ENCODE measurements at regions not wholly inside any gene's neighbourhood (a gene's known extent, or its start where the extent isn't known, plus 50 kb on each side); places are given as distances from the start of the nearest gene placed in this dataset.

DNA sequence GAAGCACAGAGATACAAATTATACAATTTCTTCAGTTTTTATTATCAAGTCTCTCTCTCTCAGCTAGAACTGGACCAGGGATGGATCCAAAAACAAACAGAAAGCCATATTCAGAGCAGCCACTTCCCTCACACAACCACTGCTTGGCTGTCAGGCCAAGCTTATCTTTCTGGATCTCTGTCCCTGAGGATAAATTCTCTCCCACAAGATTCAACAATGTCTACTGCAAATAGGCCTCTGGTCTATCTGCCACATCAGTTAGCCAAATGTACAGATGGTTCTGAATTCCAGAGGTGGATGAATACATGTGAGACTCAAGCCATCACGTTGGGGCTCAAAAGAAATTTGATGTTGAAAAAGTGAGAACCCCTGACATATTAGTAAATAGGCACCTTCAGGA lies 350.9 kb downstream of the LTN1 start:
- no peak for DNase-seq

DNA sequence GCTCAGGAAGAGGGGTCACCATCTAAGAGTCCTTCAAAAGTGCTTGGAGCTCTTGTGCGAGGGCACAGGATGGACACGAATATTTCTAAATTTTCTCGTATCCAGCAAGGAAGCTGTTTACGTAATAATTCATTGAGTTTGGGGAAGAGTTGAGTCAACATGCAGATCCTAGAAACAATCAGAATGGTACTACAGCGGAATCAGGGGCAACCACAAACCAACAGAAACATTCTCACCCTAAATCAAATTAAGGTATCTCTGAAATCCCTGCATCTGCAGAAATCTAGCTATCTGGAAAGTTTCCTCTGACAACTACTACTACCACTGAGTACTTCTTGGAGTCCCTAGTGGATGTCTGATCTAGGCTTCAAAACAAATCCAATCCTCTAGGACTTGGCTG lies 352.4 kb downstream of the LTN1 start:
- no peak for DNase-seq

GRCh38 chr21:28639737-28640136 lies 352.9 kb downstream of the LTN1 start:
- no peak for DNase-seq

DNA sequence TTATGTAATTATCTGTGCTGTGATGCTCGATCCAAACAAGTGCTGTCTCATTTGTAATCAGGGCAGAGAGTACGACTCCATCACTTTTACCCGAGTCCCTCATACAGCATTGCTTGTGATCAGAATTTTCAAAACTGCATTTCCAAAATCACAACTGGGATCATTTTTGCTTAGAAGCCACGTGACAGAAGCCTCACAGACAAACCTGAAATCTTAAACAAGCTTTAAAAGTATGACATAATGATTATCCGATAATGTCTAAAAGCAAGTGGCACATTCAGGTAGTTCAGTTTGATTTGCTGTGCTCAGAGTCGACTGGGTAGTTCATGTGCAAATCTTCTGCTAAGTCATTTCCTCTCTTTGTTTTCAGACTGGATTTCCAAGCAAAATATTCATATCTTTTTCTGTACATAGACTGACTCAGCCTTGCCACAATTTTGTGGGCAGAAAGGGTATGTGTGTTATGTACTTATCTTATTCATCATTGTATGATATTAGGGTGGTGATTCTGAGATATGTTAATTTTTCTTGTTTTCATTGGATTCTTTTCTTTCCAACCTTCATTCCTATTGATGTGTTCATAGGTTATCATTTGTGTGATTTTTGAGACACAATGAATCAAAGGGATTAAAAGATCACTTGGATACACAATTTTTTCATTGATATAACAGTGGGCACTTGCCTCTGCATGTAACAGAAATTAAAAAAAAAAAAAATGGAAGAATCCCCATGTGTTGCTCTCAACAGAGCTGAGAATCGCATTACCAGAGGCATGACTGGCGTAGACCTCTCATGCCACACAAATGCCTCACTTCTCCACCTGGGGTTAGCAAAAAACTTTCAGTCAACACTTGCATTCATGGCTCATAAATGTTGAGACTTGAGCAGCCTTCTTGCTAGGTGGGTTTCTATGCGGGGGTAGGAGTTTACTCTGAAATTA lies 355.7 kb downstream of the LTN1 start:
- no peak for DNase-seq

DNA sequence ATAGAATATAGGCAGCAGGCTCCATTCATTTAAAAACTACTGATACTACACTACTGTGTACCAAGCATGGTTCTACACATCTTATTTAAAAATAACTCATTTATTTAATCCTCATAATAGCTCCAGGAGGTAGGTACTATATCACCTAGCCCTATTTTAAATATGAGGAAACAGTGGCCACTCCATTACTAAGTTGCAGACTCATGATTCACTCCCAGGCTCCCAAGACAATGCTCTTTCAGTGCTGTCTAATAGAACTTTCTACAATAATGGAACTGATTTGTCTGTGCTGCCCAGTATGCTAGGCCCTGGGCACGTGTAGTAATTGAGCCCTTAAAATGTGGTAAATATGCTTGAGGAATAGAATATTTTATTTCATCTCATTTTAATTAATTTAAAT lies 357.1 kb downstream of the LTN1 start:
- DNase-seq, result no peak

DNA sequence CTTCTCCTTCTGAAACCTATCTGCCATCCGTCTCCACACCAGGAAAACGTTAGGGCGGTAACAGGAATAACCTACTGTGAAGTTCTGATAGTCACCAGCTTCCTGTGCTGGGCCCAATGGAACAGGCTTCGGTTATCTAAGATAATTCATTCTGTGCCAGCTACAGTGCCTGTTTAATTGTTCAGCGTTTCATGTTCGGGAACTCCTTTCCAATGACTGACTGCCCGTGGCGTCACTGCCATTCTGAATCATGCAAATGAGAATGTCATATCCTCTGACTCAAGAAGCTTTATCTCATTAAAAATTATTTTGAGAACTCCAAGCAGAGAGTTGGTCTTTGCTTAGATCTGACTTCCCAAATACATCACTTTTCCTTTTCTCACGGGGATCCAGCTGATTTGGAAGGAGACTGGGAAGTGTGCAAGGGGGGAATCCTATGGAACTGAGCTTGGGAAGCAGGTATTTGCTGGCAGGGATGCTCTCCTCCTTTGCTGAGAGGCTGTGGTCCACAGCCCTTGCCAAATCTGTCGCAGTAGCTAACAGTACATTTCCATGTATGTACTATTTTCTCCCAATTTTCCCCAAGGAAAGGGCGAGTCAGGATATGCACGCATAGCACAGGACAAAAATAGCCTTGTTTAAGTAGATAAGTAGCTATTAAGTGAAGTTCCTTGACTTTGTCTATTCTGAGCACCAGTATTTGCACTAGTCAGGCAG lies 358.7 kb downstream of the LTN1 start:
- DNase-seq, result no peak

DNA sequence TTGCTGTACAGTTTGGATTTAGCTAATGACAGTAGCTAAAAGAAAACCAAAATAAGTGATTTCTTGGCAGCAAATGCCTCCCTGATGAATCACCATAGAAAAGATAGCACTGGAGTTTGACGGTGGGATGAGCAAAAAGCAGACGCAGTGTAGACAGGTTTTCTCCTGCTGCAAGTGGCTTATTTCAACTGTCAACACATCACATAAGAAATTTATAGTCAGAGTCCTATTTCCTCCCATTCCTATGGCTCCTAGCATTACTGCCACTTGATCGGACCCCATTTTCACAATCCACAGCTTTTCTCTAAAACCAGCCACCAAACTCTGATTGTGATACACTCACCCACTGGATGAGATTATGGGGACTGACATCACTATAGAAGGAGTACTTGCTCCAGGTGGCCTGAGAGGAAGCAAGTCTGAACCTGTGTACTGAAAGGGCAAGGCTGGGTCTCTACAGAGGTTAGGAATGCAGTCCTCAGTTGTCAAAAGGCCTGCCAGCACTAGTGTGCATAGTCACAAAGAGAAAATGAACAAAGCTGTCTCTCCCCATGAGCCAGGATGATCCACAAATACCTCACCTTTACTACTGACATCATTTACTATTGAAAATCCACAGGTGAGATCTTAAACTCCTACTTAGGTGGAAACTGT lies 359.8 kb downstream of the LTN1 start:
- DNase-seq, result no peak

GRCh38 chr21:28627691-28628090 lies 365.0 kb downstream of the LTN1 start:
- no peak for DNase-seq

DNA sequence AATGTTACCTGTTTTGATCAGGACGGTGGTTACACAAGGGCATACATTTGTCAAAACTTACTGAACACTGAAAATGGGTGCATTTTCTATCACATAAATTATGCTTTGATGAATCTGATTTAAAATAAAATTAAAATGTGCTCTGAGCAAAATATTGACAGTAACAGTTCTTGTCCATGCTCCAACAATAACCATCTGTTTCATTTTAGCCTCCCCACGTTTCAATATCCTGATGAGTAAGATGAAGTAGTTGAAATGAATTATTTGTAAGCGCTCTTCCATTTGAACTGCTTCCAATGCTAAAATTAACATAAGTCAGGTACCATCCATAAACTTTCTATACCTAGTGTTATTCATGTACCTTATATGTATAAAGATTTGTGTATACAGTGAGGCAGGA lies 365.4 kb downstream of the LTN1 start:
- no peak for DNase-seq

DNA sequence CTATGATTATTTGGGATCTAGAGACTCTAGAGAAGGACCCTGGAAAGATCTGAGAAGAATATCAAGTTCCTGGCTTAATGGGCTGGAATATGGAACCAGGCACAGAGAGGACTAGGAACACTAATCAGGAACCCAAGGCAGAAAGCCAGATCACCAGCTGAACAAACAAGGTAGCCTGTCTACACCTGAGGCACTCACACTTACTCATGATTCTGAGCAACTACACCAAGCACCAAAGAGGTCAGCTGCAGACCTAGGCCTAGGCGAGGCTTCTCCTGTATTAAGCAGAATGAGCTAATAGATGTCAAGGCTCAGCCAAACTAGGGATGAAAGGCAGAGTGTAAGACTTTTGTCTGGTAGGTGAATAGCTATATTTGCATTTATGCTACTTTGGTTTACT lies 368.1 kb downstream of the LTN1 start:
- no peak for DNase-seq

DNA sequence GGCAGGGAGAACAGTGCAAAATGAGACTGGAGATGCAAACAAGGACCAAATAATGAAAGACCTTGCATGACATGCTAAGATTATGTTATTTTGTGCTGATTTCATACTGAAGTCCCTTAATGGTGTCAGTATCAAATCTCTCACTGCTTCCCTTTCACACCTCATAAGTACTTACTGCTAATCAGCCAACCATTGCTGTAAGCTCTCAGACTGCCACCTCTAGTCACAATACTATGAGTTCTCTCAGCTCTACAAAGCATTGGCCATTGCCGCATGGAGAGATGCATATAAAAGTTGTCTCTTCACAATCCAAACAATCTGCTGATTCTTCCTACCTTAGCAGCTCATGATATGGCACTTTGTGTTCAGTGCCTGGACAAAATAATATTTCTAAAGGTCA lies 375.4 kb downstream of the LTN1 start:
- no peak for DNase-seq

- DNase-seq, result no peak
Measured at GRCh38 chr21:28615276-28615675, 377.4 kb downstream of the LTN1 start.

DNA sequence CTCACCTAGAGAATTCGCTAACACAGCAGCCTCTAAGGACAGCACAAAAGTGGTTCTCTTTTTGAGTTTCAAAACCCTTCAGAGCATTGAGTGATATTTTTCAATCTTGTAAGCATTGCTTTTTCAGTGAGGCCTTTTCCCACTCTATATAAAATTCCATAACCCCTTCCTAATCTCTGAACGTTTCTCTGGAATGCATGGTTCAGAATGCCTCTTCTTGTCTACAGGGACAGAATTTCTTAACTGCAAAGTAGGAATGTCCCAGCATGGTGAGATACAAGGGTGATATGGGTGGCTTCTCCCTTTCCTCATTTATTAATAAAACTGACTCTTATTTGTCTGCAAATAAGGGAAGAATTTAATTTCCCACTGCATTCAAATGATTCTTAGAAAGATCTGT lies 377.9 kb downstream of the LTN1 start:
- no peak for DNase-seq

DNA sequence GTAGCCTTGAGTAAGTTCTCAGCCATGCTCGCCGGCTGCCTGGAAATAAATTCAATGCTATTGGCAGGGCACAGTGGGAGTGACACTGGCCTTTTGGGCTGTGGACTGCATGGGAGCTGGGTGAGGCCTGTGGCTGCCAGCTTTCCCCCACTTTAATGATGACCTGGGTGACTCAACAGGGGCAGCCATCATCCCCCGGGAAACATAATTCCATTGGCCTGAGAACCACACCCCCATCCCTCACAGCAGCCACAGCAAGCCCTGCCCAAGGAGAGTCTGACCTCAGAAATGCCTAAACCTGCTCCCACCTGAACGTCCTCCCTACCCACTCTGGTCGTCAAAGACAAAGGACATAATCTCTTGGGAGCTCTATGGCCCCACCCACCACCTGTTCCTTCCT lies 384.0 kb downstream of the LTN1 start:
- no peak for DNase-seq

GRCh38 chr21:28607545-28607944 lies 385.1 kb downstream of the LTN1 start:
- no peak for DNase-seq

DNA sequence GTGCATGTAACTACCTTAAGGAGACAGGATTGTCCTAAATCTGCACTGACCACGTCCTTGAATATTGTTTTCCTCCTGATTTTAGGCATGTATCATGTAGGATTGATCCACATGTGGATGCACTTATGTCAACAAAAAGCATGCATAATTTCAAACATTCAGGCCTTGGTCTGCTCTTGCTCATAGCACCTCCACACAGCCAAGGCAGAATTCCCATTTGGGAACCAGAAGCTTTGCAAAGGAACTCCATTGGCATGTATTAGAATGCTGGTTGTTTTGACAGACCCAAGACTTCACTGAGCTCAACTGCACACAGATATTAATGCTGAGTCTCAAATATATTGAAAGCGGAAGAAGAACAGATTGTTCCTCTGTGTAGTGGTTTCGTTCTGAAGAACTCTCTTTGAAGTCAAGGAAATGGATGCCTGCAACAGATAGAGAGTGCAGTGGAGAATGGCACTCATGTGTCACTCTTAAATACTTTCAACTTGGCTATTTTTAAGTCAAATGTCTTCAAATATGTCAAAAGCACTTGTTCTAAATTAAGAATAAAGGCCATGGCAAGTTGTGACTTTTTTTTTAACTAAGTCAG lies 387.6 kb downstream of the LTN1 start:
- DNase-seq, result no peak

GRCh38 chr21:28602546-28602945 lies 390.1 kb downstream of the LTN1 start:
- no peak for DNase-seq

GRCh38 chr21:28598214-28598613 lies 394.5 kb downstream of the LTN1 start:
- DNase-seq, result no peak

- no peak for DNase-seq
Measured at GRCh38 chr21:28592205-28592865, 400.3 kb downstream of the LTN1 start.

DNA sequence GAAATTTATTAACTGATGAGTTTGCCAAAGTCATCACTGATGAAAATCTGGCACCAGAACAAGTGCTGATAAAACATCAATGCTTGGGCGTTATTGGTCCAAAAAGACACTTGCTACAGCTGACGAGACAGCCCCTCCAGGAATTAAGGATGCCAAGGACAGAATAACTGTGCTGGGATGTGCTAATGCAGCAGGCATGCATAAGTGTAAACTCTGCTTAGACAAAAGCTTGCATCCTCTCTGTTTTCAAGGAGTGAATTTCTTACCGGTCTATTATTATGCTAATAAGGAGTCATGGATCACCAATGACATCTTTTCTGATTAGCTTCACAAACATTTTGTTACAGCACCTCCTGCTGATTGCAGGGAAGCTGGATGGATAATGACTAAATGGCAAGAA lies 402.0 kb downstream of the LTN1 start:
- no peak for DNase-seq

DNA sequence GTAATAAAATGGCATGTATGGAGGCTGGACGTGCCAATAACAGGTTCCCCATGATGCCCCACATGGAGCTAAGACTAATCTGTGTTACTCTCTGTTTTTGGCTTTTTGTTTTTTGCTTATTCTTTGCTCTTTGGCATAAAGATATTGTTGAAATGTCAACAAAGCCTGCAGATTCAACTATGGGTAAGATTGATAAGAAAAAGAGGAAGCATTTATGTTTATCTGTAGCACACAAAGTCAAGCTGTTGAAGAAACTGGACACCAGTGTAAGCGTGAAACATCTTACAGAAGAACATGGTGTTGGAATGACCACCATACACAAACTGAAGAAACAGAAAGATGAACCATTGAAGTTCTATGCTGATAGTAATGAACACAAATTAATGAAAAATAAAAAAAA lies 402.7 kb downstream of the LTN1 start:
- no peak for DNase-seq

DNA sequence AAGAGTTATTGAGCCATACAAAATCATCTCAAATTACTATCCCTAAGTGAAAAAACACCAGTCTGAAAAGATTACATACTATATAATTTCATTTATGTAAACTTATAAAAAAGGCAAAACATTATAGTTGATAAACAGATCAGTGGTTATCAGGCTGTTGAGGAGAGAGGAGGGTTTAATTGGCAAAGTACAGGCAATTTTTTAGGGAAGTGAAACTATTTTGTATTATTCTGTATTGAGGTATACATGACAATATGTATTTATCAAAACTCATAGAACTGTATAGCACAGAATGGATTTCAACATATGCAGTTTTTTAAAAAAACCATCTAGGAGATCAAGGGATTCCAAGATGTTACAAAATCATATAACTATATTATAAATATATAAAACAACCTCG lies 403.7 kb downstream of the LTN1 start:
- DNase-seq, result no peak

GRCh38 chr21:28587748-28588147 lies 404.9 kb downstream of the LTN1 start:
- DNase-seq, result no peak
